HG03558 (cell line): ENCODE measurements at regions not wholly inside any gene's neighbourhood (a gene's known extent, or its start where the extent isn't known, plus 50 kb on each side); places are given as distances from the start of the nearest gene placed in this dataset.
"Not testable (repeated sequence)": the region's sequence is repeated elsewhere in the genome, so short reads cannot be mapped to it uniquely, and the experiment has no call there.

ENCODE experiments used
- ATAC-seq: cut with Tn5 transposase; IDR thresholded peaks from one replicate; pipeline ENCODE4 v1.9.1; 2021; ENCODE audit warnings: moderate number of reproducible peaks; ENCODE audit not compliant: unreplicated experiment; ENCODE audit errors: extremely low read depth

DNA sequence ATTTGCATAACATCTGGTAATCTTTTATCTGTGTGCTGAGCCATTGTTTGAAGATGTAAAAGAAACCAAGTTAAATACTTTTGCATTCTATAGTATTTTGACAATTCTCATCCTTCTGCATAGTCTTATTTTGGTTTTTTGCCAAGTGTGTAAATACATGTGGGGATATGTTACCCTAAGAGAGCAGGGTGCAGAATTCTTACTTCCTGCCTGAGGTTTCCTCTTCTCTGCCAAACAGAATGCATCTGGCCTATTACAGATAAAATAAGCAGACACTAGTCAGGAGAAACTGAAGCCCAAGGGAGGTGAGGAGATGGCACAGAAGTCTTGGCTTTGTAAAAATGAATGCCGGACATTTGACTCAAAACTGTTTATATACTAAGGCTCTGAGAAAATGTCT lies 462.1 kb downstream of the TMEM38B start:
- ATAC-seq, result no peak

- no peak for ATAC-seq
Observed at GRCh38 chr9:106172265-106172664, 477.9 kb downstream of the TMEM38B start.

- ATAC-seq, result no peak
Observed at GRCh38 chr9:106174346-106174745, 480.0 kb downstream of the TMEM38B start.

DNA sequence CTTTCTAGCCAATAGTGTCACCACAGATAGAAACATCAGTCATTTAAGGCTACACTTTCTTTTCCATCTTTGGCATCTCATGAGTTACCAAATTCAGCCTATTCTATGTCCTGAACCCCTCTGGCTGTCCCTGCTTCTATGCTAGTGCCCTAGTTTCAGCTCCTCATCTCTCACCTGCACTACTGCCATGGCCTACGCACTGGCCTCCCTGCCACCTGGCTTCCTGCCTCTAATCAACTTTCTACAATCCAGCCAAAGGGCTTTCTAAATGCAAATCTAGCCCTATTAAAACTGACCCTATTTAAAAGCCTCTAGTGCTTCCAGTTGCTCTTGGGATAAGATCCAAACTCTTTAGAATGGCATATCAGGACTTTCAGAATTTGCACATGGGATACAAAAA lies 482.9 kb downstream of the TMEM38B start:
- no peak for ATAC-seq

GRCh38 chr9:106179191-106179590 lies 484.9 kb downstream of the TMEM38B start:
- no peak for ATAC-seq

DNA sequence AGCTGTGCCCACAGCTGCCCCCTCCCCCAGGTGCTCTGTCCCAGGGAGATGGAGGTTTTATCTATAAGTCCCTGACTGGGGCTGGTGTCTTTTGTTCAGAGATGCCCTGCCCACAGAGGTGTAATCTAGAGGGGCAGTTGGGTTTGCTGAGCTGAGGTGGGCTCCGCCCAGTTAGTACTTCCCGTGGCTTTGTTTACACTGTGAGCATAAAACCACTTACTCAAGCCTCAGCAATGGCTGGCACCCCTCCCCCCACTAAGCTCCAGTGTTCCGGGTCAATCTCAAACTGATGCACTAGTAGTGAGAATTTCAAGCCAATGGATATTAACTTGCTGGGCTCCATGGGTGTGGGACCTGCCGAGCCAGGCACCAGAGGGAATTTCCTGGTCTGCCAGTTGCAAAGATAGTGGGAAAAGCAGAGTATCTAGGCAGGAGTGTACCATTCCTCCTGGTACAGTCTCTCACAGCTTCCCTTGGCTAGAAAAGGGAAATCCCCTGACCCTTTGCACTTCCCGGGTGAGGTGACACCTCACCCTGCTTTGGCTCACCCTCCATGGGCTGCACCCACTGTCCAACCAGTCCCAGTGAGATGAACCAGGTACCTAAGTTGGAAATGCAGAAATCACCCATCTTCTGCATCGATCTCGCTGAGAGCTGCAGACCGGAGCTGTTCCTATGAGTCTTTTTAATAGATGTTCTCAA lies 509.6 kb downstream of the TMEM38B start:
- ATAC-seq, result not testable (repeated sequence)

- no peak for ATAC-seq
Observed at GRCh38 chr9:106207298-106207697, 513.0 kb downstream of the TMEM38B start.

DNA sequence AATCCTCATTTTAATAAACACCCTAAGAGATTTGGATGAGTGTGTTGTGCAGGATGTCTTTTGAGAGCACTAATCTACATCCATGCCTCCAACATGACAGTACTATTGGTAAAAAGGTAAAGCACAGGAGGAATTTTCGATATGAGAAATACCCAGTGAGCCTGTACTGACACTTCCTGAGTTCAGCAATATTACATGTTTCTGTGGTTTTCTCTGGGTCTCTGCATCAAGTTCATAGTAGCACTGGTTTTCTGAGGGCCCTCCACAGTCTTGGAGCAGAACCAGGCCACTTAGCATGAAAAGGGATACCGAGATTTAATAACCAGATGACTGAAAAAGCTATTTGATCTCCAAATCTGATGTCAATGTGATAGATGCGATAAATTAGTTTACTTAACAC lies 524.1 kb downstream of the TMEM38B start:
- ATAC-seq, result no peak

DNA sequence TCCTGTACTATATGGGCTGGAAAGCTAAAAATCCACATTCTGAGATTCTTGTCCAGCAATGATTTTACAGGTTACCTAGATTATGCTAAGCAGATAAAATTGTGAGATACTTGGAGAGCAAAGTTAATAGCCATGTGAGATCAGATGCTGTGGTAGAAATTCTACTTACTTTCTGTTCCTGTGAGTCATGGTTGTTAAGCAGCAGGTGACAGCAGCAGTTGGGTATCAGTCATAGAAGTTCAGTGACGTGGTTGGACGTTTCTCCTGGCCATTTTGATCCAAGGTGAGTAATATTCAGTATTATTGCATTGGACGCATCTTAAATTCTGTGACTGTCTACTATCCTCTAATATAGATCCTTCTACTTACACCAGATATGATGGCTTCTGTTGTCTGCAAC lies 524.5 kb downstream of the TMEM38B start:
- ATAC-seq, result no peak

GRCh38 chr9:106220415-106220814 lies 526.1 kb downstream of the TMEM38B start:
- no peak for ATAC-seq

GRCh38 chr9:106228861-106229260 lies 534.5 kb downstream of the TMEM38B start:
- no peak for ATAC-seq

GRCh38 chr9:106233116-106233515 lies 538.8 kb downstream of the TMEM38B start:
- no peak for ATAC-seq

- ATAC-seq, result not testable (repeated sequence)
Observed at GRCh38 chr9:106260908-106261307, 566.6 kb downstream of the TMEM38B start.

- ATAC-seq, result no peak
Observed at GRCh38 chr9:106277966-106278365, 583.6 kb downstream of the TMEM38B start.

DNA sequence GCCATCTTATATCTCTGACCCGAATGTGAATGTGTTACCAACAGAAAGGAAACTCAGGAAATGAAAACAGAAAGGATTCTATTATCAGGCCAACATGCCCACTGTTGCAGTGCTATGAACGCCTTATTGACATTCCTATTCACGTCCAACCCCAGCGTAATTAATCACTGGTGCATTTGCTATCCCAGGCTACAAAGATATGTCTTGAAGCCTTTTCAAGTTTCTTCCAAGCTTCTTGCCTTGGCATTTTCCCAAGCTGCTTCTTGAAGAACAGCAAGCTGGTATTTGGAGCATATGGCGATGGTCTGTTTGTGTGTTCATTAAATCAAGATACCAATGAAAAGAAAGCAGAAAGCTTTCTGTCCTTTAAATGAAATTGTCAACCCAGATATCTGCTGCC lies 579.2 kb upstream of the ZNF462 start:
- no peak for ATAC-seq

DNA sequence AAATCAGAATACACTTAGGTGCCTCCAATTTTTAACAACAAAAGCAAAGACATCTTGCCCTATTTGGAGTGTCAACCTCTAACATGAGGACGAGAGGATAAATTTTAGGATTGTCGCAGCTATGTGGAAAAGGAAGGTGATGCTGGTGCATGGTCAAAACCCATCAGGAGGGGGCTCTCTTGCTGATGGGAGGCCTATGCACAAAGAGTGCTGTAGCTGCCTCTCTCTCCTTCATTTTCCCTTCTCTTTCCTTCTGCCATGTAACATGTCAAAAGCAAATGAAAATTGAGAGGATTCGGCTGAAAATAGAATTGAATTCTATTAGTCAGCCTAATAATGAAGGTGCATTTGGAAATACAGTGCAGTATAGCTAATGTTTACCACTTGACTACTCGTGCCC lies 578.7 kb upstream of the ZNF462 start:
- ATAC-seq, result no peak

GRCh38 chr9:106286249-106286648 lies 576.7 kb upstream of the ZNF462 start:
- no peak for ATAC-seq

GRCh38 chr9:106287091-106287631 lies 575.8 kb upstream of the ZNF462 start:
- ATAC-seq, result no peak

GRCh38 chr9:106287731-106288130 lies 575.2 kb upstream of the ZNF462 start:
- no peak for ATAC-seq

GRCh38 chr9:106288689-106289088 lies 574.3 kb upstream of the ZNF462 start:
- ATAC-seq, result no peak

DNA sequence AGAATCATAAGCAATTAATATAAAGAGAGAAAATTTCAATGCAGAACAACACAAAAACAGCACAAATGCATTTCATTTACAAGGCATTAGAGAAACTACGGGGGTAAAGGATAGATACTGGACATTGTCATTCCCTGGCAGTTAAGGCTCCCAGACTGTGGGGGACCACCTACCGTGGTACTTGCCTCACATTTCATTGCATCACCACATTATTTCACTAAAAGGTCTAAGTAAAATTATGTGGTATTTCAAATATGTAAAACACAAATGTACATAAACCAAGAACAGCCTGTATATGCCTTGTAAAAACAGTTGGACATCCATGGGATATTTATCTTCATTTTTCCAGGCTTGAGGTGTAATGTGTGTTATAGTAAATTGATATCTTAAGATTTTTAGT lies 571.2 kb upstream of the ZNF462 start:
- no peak for ATAC-seq

DNA sequence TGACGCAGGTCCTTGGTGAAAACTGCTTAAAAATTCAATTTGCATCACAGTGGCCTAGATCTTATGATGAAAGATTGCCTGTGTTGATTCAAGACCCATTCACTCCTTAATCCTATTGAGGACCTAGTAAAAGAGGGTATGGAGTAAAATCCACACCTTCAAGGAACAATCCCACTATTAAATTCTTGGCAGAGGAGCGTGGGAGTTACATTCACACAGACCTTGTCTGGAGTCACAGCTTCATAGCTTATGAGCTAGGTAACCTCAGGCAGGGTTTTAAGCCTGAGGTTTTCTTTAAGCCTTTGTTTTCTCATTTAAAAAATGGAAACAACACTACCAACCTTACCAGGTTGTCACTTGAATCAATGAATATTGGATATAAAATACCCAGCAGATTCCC lies 566.5 kb upstream of the ZNF462 start:
- no peak for ATAC-seq
